ENCODE measurements at regions not wholly inside any gene's neighbourhood (a gene's known extent, or its start where the extent isn't known, plus 50 kb on each side); places are given as distances from the start of the nearest gene placed in this dataset.

GRCh38 chr11:103544874-103545273 lies 435.6 kb downstream of the DYNC2H1 start:
- no peaks in the 10 kb centered on the region for H3K4me1 Mint-ChIP-seq

DNA sequence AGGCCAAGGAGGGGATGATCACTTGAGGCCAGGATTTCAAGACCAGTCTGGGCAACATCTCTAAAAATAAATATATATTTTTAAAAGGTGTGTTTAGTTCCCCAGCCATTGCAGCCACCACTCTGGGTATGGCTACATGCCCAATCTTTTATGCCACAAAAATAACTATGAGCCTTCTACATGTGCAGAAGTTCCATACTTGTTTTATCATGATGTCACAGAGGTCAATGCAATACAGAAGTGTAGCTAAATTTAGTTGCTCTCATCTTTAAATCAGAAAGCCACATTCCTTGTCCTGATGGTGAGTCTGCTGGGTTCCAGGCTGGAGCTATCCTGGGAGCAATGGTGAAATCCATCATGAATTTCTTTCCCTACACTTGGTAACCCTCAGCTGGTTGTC lies 436.3 kb downstream of the DYNC2H1 start:
- Mint-ChIP-seq H3K4me1 (no peaks in the 10 kb centered on the region), H3K9me3 (peaks cover 9% of the 10 kb centered on the region), H3K4me3 (no peak overlapping the region), H3K27ac (ENCODE audit: unreplicated experiment) (no peak overlapping the region), H3K27me3 (ENCODE audit: low read depth) (peaks cover 2% of the 10 kb centered on the region), H3K36me3 (ENCODE audit: low read depth) (no peaks in the 10 kb centered on the region)
- no peak for TF ChIP-seq CTCF (conservative IDR thresholded peaks at IDR 0.05)
- no peak for DNase-seq (ENCODE audit: low read depth, low spot score)

More at GRCh38 chr11:103544874-103545273, 435.6 kb downstream of the DYNC2H1 start:
- no peak overlapping the region for H3K4me3 Mint-ChIP-seq
- DNase-seq (ENCODE audit: low read depth, low spot score) = no peak
- no peaks in the 10 kb centered on the region for H3K27me3 Mint-ChIP-seq (ENCODE audit: low read depth)
- no peak for TF ChIP-seq CTCF (conservative IDR thresholded peaks at IDR 0.05)
- no peak overlapping the region for H3K27ac Mint-ChIP-seq (ENCODE audit: unreplicated experiment)
- peaks cover 12% of the 10 kb centered on the region for H3K9me3 Mint-ChIP-seq
- H3K36me3 Mint-ChIP-seq (ENCODE audit: low read depth) = no peaks in the 10 kb centered on the region

DNA sequence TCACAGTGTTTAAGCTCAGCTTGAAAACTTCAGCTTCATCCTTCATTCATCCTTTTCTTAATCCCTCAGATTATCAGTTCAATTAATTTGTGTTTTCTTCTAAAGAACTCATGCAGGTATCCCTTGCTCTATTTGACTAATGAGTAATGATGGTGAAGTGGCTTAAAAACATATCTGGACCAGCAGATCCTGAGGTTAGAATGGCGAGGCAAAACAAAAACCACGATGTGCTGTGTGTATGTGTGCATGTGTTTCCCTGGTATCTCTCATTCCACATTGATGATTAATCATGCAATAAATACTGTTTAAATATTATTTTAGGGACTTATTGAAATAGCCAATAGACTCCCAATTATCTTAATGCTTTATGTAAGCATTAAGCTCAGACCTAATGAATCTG lies 437.0 kb downstream of the DYNC2H1 start:
- no peaks in the 10 kb centered on the region for H3K36me3 Mint-ChIP-seq (ENCODE audit: low read depth)
- no peak for TF ChIP-seq CTCF (conservative IDR thresholded peaks at IDR 0.05)
- no peaks in the 10 kb centered on the region for H3K4me1 Mint-ChIP-seq
- H3K27me3 Mint-ChIP-seq (ENCODE audit: low read depth) = peaks cover 2% of the 10 kb centered on the region
- peaks cover 5% of the 10 kb centered on the region for H3K9me3 Mint-ChIP-seq
- no peak for DNase-seq (ENCODE audit: low read depth, low spot score)
- no peak overlapping the region for H3K4me3 Mint-ChIP-seq
- no peak overlapping the region for H3K27ac Mint-ChIP-seq (ENCODE audit: unreplicated experiment)

DNA sequence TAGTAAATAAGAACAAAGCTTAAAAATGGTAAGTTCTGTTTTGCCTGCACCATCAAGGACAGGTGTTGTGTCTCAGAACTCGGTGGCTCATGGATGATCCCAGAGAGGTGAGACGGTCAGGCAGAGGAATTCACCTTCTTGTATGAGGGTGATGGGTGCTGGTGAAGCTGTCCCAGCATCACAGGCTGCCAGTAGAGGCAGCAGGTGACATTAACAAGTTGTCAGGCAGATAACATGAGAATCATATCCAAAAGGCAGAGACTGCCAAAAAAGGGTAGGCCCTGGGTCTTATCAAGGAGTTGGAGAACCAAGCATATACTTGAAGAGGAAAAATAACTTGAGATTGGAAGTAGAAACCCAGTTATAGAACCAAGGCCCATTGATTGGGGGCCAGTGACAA lies 437.8 kb downstream of the DYNC2H1 start:
- peaks cover 3% of the 10 kb centered on the region for H3K9me3 Mint-ChIP-seq
- no peak for DNase-seq (ENCODE audit: low read depth, low spot score)
- no peak overlapping the region for H3K4me3 Mint-ChIP-seq
- H3K27ac Mint-ChIP-seq (ENCODE audit: unreplicated experiment) = no peak overlapping the region
- TF ChIP-seq CTCF (conservative IDR thresholded peaks at IDR 0.05) = no peak
- H3K36me3 Mint-ChIP-seq (ENCODE audit: low read depth) = no peaks in the 10 kb centered on the region
- H3K27me3 Mint-ChIP-seq (ENCODE audit: low read depth) = peaks cover 2% of the 10 kb centered on the region
- no peaks in the 10 kb centered on the region for H3K4me1 Mint-ChIP-seq

DNA sequence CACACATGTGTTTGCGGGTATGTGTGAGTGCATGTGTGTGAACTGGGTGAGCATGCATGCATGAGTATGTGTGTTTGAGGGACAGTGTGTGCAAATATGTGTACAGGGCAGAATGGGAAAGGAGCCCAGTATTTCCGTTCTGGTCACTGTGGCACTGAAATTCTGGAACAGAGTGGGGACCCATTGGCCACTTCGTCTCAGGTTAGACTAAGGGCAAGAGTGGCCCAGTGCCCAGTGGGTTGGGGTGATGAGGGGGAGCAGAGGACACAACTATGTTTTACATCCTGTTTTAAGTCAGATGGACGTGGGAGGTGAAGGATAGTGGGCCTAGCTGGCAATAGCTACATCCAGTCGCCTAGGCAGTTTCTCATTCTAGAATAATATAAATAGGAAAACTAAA lies 438.5 kb downstream of the DYNC2H1 start:
- peaks cover 3% of the 10 kb centered on the region for H3K9me3 Mint-ChIP-seq
- no peak overlapping the region for H3K4me3 Mint-ChIP-seq
- no peak for DNase-seq (ENCODE audit: low read depth, low spot score)
- no peaks in the 10 kb centered on the region for H3K4me1 Mint-ChIP-seq
- H3K27me3 Mint-ChIP-seq (ENCODE audit: low read depth) = peaks cover 2% of the 10 kb centered on the region
- H3K36me3 Mint-ChIP-seq (ENCODE audit: low read depth) = no peaks in the 10 kb centered on the region
- H3K27ac Mint-ChIP-seq (ENCODE audit: unreplicated experiment) = no peak overlapping the region
- TF ChIP-seq CTCF (conservative IDR thresholded peaks at IDR 0.05) = no peak

DNA sequence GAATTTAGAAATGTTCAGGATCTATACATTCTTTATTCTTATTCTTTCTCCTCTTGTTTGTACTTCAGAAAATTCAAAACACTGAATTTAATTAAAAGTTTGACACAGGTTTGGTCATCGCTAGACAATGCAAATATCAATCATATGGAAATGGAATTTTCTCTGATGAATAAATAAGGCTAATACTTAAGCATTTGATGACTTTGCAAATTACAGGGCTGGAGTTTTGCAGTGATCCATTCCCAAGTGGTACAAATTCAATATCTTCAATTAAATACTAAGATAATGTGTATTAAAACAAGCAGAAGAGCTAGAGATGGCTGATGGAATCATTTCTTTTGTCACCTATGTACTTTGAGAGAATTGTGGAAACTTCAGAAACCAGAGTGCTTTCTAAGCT lies 439.6 kb downstream of the DYNC2H1 start:
- no peak for TF ChIP-seq CTCF (conservative IDR thresholded peaks at IDR 0.05)
- DNase-seq (ENCODE audit: low read depth, low spot score) = no peak
- Mint-ChIP-seq H3K27me3 (ENCODE audit: low read depth) (peaks cover 2% of the 10 kb centered on the region), H3K4me1 (no peaks in the 10 kb centered on the region), H3K4me3 (no peak overlapping the region), H3K27ac (ENCODE audit: unreplicated experiment) (no peak overlapping the region), H3K36me3 (ENCODE audit: low read depth) (no peaks in the 10 kb centered on the region), H3K9me3 (no peaks in the 10 kb centered on the region)
